Stimulated activated CD4-positive, alpha-beta T cell treated with anti-CD3 and anti-CD28 coated beads, Interleukin-2, amount 100 ng/mL, for 4 hours (primary cell): ENCODE measurements at regions not wholly inside any gene's neighbourhood (a gene's known extent, or its start where the extent isn't known, plus 50 kb on each side); places are given as distances from the start of the nearest gene placed in this dataset.

Experiments used
- DNase-seq: peaks from one replicate; pipeline ENCODE4 v3.0.0-alpha.2; 2020; ENCODE audit warnings: low read depth

- no peak for DNase-seq
Observed at GRCh38 chr13:44022196-44022595, 142.5 kb downstream of the LACC1 start.

DNA sequence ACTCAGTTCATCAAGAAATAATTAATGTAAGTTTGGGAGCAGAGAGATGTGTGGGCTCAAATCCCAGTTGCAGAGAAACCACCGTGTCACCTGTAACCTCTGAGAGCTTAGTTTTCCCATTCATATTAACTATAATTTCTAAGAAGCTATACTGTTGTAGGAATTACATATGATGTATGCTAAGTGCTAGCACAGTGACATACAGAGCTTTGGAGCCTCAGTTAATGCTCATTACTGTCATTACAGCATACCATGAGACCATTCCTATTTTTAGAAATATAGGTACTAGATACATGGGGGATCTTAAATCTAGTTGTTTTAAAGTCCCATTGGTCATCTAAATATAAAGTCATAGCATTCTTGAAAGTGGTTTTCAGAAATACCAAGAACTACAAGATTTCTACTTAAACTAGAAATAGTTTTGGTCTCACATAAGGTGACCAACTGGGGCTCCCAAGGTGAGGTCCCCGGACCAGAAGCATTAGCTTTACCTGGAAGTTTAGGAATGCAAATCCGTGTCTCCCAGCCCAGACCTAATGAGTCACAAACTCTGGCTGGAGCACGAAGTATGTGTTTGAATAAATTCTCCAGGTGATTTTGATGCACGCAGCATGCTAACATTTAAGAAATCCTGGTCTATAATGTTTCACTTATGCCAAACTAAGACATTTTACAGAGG, 144.6 kb downstream of the LACC1 start:
- DNase-seq = no peak

GRCh38 chr13:44024846-44025195, 145.1 kb downstream of the LACC1 start:
- DNase-seq = no peak

DNA sequence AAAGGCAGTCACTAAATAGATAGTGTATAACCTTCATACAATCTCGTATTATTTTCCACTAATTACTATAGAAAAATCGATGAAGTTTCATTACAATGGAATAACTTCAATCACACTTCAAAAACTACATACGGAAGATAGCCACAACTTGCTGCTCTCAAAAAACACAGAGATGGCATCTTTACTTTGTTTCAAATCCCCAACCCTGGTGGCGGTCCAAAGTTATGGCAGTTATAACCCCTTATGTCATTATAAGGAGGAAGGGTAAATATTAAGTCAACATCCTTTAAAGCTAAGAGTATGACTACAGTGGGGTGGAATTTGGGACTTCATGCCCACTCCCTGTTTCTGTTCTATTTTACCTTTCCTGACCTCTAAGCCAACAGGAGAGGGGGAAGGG, 146.5 kb downstream of the LACC1 start:
- no peak for DNase-seq

- no peak for DNase-seq
Observed at GRCh38 chr13:44028734-44029133, 149.0 kb downstream of the LACC1 start.

DNA sequence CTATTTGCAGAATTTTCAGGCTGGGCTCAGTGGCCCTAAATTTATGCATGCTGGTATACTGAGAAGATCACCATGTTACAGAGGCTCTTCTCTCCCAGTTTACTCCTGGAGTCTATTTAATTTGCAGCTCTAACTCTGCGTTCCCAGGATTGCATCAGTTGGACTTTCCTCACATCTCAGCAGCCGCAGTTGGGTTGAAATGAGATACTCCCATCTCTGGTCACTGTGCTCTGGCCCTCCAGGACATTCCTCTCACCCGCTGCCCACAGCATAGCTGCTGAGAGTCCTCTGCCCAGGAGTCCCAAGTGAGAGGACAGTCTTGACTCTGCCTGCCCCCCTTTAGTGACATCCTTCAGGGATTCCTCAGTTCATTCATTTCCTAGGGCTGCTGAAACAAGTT, 150.9 kb downstream of the LACC1 start:
- DNase-seq = no peak

DNA sequence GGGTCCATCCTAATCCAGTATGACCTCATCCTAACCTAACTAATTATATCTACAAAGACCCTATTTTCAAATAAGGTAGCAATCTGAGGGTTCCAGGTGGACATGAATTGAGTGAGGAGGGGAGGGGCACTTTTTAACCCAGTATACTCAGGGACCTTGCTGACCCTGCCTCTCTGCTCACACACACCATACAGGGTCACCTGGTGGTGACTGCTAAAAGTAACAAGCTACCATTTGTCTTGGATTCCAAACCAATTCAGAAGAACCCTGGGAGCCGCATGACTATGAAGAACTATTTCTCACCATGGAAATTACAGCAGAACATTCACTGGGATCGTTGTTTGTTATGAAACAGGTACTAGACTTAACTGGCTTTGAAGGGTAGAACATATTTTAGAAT, 151.9 kb downstream of the LACC1 start:
- DNase-seq = no peak

- no peak for DNase-seq
Observed at GRCh38 chr13:44032802-44033201, 153.1 kb downstream of the LACC1 start.

DNA sequence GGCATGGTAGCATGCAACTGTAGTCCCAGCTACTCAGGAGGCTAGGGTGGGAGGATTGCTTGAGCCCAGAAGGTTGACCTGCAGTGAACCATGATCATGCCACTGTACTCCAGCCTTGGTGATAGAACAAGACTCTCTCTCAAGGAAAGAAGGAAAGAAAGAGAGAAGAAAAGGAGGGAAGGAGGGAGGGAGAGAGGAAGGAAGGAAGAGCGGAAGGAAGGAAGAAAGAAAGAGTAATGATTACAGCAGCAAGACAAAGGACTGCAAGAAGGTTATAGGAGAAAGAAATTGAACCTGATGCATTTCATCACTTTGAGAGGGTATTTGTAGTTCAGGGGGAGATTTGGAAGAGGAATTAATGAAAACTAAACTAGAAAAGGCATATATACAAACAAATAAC, 155.7 kb downstream of the LACC1 start:
- no peak for DNase-seq

DNA sequence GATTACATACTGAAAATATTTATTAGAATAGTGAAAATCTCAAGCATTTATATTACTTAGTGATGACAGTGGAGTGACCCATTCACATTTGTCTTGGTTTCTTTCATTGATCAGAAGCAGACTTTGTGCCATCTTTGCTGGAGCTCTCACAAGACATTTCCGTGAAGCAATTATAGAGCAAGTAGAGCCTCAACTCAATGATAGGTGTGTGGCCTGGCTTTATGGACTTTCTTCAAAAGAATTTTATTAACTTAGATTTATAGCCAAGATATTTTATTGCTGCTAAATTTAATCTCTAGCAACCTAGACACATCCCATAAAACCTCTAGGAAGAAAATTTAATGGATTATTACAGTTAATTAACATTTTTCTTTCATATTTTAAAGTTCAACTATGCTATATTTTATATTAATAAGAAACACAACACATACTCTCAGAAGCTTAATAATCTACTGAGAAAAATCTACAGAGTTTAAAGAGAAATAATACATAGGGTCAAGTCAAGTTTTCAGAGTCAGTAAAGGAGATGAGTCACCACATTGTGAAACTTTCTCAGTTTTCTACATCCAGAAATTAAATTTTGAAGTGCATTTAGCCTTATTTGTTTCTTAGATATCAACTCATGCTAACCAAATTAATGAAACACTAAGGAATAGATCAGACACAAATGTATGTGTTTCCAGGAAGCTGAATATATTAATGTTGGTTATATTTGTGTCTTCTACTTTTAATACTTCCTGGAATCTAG, 160.5 kb downstream of the LACC1 start:
- no peak for DNase-seq

DNA sequence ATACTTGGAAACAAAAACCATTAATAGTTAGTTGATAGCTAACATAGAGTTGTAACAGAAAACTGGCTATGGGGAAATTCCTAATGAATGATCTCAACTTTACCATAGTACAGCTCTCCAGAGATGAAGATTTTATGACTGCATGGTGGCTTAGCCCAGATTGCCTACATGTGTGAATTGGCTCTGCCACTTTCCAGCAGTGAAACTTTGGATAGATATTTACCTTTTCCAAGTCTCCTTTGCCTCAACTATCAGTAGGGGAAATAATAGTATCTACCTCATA, 161.1 kb downstream of the LACC1 start:
- no peak for DNase-seq

- DNase-seq = no peak
Observed at GRCh38 chr13:44044547-44045179, 165.0 kb downstream of the LACC1 start.

DNA sequence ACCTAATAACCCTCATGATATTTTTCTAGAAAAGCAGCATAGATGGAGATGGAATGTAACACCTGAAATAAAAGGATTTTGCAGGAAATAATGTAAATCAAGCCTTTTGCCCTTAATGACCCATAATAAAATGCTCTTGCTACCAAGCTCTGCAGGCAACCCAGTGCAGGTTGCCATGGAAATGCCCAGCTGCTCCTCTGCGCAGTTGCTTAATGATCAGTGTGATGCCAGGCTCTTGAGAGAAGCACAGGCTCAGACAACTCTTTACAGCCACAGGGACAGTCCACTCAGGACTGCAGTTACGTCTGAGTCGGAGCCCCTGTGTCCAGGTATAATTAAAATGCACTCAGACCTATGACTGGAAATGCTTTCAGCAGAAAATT, 165.5 kb downstream of the LACC1 start:
- DNase-seq = no peak

- no peak for DNase-seq
Observed at GRCh38 chr13:44046428-44046827, 166.7 kb downstream of the LACC1 start.

- no peak for DNase-seq
Observed at GRCh38 chr13:44048326-44048725, 168.6 kb downstream of the LACC1 start.

DNA sequence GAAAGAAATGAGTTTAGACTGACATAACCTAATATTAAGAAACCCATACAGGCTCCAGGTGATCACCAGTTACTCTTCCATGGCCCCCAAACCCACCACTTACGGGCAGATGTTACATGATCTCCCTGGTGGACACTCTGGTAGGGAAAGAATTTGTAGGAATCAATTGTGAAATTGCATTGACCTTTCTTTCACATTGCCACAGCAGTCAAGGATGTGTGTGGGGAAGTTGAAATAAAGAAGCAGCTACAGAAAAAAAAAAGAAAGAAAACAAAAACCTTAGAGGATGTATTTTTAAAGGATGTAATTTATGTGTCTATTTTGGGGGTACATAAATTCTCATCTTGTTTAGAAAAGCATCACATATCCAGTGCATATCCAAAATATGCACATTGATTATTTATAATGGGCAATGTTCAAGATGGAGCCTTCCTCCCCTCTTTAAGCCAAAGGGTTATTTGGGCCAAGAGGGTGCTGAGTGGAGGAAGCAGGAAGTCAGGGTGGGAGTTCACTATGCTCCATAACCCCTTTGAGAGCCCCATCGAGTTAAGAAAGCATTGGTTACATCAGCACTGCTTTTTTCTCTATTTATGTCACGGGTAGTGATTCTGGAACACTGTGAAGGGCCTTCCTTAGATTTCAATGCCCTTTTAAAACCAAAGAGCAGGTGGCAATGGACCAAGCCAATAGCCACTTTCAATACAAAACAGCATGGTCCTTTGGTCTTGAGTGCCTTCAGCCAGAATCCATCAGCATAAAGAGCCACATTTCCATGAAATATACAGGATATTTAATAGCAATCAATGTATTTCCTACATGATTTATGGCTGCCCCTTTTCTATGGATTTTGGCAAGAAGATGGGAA, 169.6 kb downstream of the LACC1 start:
- no peak for DNase-seq

DNA sequence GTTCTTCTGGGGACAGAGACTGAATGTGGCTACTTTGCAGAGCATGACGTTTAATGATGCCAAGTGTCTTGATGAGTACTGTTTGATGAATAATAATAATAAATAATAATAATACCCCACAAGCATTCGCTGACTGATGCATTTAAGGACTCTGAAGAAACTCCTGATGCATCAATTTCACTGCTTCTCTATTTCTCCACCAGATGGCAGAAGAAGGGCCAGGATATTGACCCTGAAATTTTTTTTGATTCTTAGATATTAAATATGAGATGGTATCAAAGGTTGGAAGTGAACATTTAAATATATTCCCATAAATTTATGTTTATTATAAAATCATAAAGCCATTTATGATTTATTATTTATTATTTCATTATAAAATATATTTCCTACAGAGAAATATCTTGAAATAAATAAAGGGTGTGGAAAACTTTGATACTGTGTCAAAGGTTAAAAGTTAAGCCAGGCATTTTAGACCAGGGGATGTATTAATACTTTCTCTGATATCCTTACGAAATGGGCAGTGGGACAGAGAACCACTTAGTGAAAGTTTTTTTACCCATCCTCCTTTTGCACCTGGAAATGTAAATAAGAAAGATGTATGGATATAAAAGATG, 170.9 kb downstream of the LACC1 start:
- DNase-seq = no peak

DNA sequence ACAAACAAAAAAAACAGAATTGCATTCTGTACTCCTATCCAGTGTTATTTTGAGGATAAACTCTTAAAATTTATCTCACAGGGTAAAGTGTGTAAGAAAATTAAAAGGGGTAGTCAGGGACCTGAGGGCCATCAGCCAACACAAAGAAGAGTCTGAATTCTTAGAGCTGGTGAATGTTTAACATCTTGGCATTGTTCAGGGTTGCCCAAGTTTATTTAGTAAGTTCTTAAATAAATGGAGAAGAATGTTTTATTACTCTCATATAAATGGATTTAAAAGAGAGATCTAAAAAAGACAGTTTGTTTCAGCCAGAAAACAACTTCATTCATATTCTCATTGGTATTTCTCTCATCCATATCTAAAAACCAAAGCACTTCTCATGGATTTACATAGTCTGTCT, 171.7 kb downstream of the LACC1 start:
- no peak for DNase-seq

- DNase-seq = no peak
Observed at GRCh38 chr13:44051918-44052675, 172.4 kb downstream of the LACC1 start.

- no peak for DNase-seq
Observed at GRCh38 chr13:44052780-44053184, 173.1 kb downstream of the LACC1 start.

GRCh38 chr13:44053208-44053607, 173.5 kb downstream of the LACC1 start:
- DNase-seq = no peak

- no peak for DNase-seq
Observed at GRCh38 chr13:44054525-44054924, 174.8 kb downstream of the LACC1 start.
